Gastroesophageal sphincter (tissue), 3 donors: ENCODE measurements at regions not wholly inside any gene's neighbourhood (a gene's known extent, or its start where the extent isn't known, plus 50 kb on each side); places are given as distances from the start of the nearest gene placed in this dataset.

Source experiments
- CTCF ChIP-seq, 4 experiments: fragments of 200-600 bp in 2 of 4; fragments of 450-650 bp in 2 of 4; sonication (generic) in 1 of 4; IDR thresholded peaks; one replicate each; pipeline ENCODE4 v1.5.1; 2017 to 2019; ENCODE audit warnings: antibody characterized with exemption in 4 of 4, mild to moderate bottlenecking in 2 of 4, moderate library complexity in 2 of 4
- EP300 ChIP-seq: sonication (generic); formaldehyde crosslinking; IDR thresholded peaks from one replicate; pipeline ENCODE4 v1.6.1; 2017; ENCODE audit warnings: antibody characterized with exemption, mild to moderate bottlenecking
- POLR2A ChIP-seq, 2 donors: fragments of 450-650 bp; IDR thresholded peaks; one replicate each; pipeline ENCODE4 v1.6.1; 2017; ENCODE audit warnings: antibody characterized with exemption in 2 of 2, mild to moderate bottlenecking in 2 of 2, moderate library complexity in 1 of 2
- POLR2AphosphoS5 ChIP-seq: sonication (generic); formaldehyde crosslinking; IDR thresholded peaks from one replicate; pipeline ENCODE4 v1.6.1; 2017; ENCODE audit warnings: antibody characterized with exemption

- TF ChIP-seq CTCF (IDR thresholded peaks at IDR 0.05) (no peak), POLR2A (IDR thresholded peaks at IDR 0.05) (no peak), POLR2AphosphoS5 (no peak), EP300 (no peak)
Measured at GRCh38 chr3:181311186-181311585, 321.6 kb upstream of the DNAJC19 start.
